Muscle of back (tissue), 3 donors: ENCODE measurements at regions not wholly inside any gene's neighbourhood (a gene's known extent, or its start where the extent isn't known, plus 50 kb on each side); places are given as distances from the start of the nearest gene placed in this dataset.
A peak's percentile ranks its signal among the peaks of the same experiment; 100 is the strongest.
"Not testable (repeated sequence)": the region's sequence is repeated elsewhere in the genome, so short reads cannot be mapped to it uniquely, and the experiment has no call there.

ENCODE experiments used
- DNase-seq, 3 donors: peaks; one replicate each; pipeline versions ENCODE4 v3.0.0 to v3.0.0-alpha.2; 2013

- DNase-seq = peak; percentile 65 to 73 (median 69)
Measured at GRCh38 chr12:116361414-116362223, 84.1 kb upstream of the MED13L start.

- no peak for DNase-seq
Measured at GRCh38 chr12:116365114-116365513, 87.6 kb upstream of the MED13L start.

- DNase-seq = no peak
Measured at GRCh38 chr12:116365606-116366455, 88.3 kb upstream of the MED13L start.

- no peak for DNase-seq
Measured at GRCh38 chr12:116366456-116366776, 88.9 kb upstream of the MED13L start.

- DNase-seq = no peak
Measured at GRCh38 chr12:116366824-116367223, 89.3 kb upstream of the MED13L start.

GRCh38 chr12:116368196-116369194 is 91.0 kb upstream of the MED13L start:
- DNase-seq = no peak

GRCh38 chr12:116370004-116370404 is 92.5 kb upstream of the MED13L start:
- peak; percentile 30 to 88 (median 56) for DNase-seq

- DNase-seq = no peak
Measured at GRCh38 chr12:116370886-116371580, 93.5 kb upstream of the MED13L start.

GRCh38 chr12:116372815-116373214 is 95.3 kb upstream of the MED13L start:
- DNase-seq = no peak

- no peak for DNase-seq
Measured at GRCh38 chr12:116373572-116374206, 96.2 kb upstream of the MED13L start.

- no peak for DNase-seq
Measured at GRCh38 chr12:116374207-116374606, 96.7 kb upstream of the MED13L start.

GRCh38 chr12:116375278-116375842 is 97.9 kb upstream of the MED13L start:
- DNase-seq = no peak

- DNase-seq = peak in 1 of 3 donors; percentile 74
Measured at GRCh38 chr12:116376354-116377193, 99.1 kb upstream of the MED13L start.

GRCh38 chr12:116377194-116377571 is 99.7 kb upstream of the MED13L start:
- DNase-seq = not testable (repeated sequence)

- no peak for DNase-seq
Measured at GRCh38 chr12:116378002-116378401, 100.5 kb upstream of the MED13L start.

GRCh38 chr12:116380108-116380507 is 102.6 kb upstream of the MED13L start:
- no peak for DNase-seq

GRCh38 chr12:116380740-116381139 is 103.2 kb upstream of the MED13L start:
- not testable (repeated sequence) for DNase-seq

GRCh38 chr12:116381240-116381743 is 103.8 kb upstream of the MED13L start:
- no peak for DNase-seq
